ENCODE measurements at regions not wholly inside any gene's neighbourhood (a gene's known extent, or its start where the extent isn't known, plus 50 kb on each side); places are given as distances from the start of the nearest gene placed in this dataset.

GRCh38 chr5:86929123-86929766 lies 311.5 kb downstream of the COX7C start:
- DNase-seq (ENCODE audit: low spot score), result no peak
- intact Hi-C loops (cut with DNase I), result no loop called here

GRCh38 chr5:86951761-86952160 lies 315.9 kb upstream of the RASA1 start:
- intact Hi-C loops (cut with DNase I), result no loop called here
- no peak for DNase-seq (ENCODE audit: low spot score)

GRCh38 chr5:86964889-86965288 lies 302.8 kb upstream of the RASA1 start:
- DNase-seq (ENCODE audit: low spot score), result no peak
- intact Hi-C loops (cut with DNase I), result loop anchor here (10.0 kb wide), 1 partner anchor 280 kb away; no protein-coding TSS in a partner anchor

GRCh38 chr5:86968301-86968753 lies 299.4 kb upstream of the RASA1 start:
- DNase-seq (ENCODE audit: low spot score), result no peak
- intact Hi-C loops (cut with DNase I), result loop anchor here (2.0 to 10.0 kb wide), 2 partner anchors 88 to 284 kb away; no protein-coding TSS in a partner anchor

GRCh38 chr5:86970361-86970760 lies 297.3 kb upstream of the RASA1 start:
- DNase-seq (ENCODE audit: low spot score), result no peak
- intact Hi-C loops (cut with DNase I), result no loop called here

- intact Hi-C loops (cut with DNase I), result no loop called here
- no peak for DNase-seq (ENCODE audit: low spot score)
Measured at GRCh38 chr5:86971034-86971571, 296.6 kb upstream of the RASA1 start.

- no peak for DNase-seq (ENCODE audit: low spot score)
- intact Hi-C loops (cut with DNase I), result no loop called here
Measured at GRCh38 chr5:86974955-86975354, 292.7 kb upstream of the RASA1 start.

GRCh38 chr5:86977190-86977589 lies 290.5 kb upstream of the RASA1 start:
- intact Hi-C loops (cut with DNase I), result no loop called here

GRCh38 chr5:86977808-86978207 lies 289.9 kb upstream of the RASA1 start:
- no peak for DNase-seq (ENCODE audit: low spot score)
- intact Hi-C loops (cut with DNase I), result no loop called here

More at GRCh38 chr5:86977190-86977589, 290.5 kb upstream of the RASA1 start:
- no peak for DNase-seq (ENCODE audit: low spot score)

- intact Hi-C loops (cut with DNase I), result no loop called here
- DNase-seq (ENCODE audit: low spot score), result no peak
Measured at GRCh38 chr5:86979811-86980411, 287.8 kb upstream of the RASA1 start.

- DNase-seq (ENCODE audit: low spot score), result no peak
- intact Hi-C loops (cut with DNase I), result no loop called here
Measured at GRCh38 chr5:86981898-86982297, 285.8 kb upstream of the RASA1 start.

DNA sequence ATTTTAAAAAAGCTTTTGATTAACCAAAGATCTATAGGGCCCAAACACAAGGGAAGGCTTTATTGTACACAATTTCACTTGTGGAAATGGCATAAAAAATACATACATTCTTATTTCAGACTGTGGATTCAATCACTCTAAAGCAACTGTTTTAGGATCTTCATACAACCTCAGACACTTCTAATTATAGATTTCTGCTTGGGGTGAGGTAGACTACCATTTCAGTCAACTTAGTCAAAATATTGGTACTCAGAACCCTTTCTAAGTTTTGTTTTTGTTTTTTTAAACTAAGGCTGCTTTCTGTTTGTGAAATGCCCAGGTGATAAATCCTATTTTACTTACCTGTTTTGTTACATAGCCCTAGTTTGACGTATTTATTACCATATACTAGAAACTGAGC lies 284.5 kb upstream of the RASA1 start:
- intact Hi-C loops (cut with DNase I), result no loop called here
- DNase-seq (ENCODE audit: low spot score), result no peak

- intact Hi-C loops (cut with DNase I), result no loop called here
- no peak for DNase-seq (ENCODE audit: low spot score)
Measured at GRCh38 chr5:86986837-86987236, 280.8 kb upstream of the RASA1 start.

DNA sequence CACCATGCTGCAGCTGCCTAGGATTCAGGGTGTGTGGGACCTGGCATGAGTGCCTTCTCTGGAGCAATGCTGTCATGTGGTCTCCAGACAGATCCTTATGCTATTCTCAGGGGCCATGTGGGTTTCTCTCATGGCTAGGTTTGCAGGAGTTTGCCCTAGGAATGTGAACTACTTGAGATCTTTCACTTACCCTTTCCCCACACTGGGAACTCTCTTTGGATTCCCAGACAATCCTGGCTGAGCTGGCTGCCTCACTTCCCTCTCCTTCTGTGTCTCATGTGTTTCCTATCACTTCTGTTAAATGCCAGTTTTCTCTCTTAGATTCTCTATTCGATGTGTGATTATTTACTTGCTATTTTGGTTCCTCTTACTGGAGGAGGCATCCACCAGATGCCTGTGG lies 270.2 kb upstream of the RASA1 start:
- DNase-seq (ENCODE audit: low spot score), result no peak
- intact Hi-C loops (cut with DNase I), result no loop called here

DNA sequence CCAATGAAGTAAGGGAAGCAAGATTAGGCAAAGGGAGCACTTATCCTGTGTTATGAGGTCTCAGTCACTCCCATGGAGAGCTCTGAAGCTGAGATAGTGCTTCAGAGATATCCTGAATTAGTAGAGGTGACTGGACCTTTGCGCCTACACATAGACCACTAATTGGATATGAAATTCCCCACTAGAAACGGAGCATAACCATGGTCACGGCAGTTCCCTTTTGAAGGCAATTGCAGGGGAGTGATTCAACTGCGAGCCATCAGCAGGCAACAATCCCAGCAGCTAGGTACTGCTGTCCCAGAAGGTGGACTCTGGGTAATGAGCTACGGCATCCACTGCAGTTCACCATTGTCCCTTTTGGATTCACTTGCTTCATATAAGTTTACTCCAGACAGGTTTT lies 267.7 kb upstream of the RASA1 start:
- DNase-seq (ENCODE audit: low spot score), result no peak
- intact Hi-C loops (cut with DNase I), result no loop called here

GRCh38 chr5:87002485-87002884 lies 265.2 kb upstream of the RASA1 start:
- intact Hi-C loops (cut with DNase I), result no loop called here
- DNase-seq (ENCODE audit: low spot score), result no peak

DNA sequence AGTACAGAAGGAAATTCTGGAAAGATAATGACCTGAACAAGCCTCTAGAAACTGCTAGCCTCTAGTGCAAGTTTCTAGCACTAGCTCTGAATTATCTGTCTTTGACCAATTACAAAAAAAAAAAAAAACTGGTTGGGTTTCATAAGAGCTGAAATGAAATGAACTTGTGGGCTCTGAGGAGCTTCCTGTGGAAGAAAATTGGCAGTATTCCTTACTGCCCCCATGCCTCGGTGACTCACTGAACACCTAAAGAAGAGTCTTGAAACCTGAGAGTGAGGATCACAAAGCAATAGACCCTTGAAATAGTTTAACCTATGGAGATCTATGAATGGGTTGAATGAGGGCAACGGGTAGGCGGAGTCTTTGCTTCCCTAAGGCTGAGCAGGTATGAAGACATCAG lies 263.6 kb upstream of the RASA1 start:
- DNase-seq (ENCODE audit: low spot score), result no peak
- intact Hi-C loops (cut with DNase I), result no loop called here

DNA sequence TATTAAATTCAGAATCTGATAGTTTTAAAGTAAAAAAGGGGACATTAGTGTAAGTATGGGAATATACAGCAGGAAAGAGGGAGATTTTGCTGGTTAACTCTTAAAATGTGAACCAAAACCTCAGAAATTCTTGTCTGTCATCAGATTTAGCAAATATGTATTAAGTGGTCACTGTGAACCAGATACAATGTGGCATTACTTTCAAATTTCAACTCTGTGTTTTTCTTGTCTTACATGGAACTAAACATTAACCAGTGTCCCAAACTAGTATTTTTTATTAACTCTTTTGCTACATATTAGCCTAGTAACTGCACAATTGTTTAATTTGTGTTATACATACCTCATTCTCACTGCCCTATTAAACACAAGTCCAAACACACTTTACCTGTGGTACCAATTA lies 259.9 kb upstream of the RASA1 start:
- DNase-seq (ENCODE audit: low spot score), result no peak
- intact Hi-C loops (cut with DNase I), result no loop called here

GRCh38 chr5:87008751-87009560 lies 258.7 kb upstream of the RASA1 start:
- intact Hi-C loops (cut with DNase I), result no loop called here
- DNase-seq (ENCODE audit: low spot score), result no peak

DNA sequence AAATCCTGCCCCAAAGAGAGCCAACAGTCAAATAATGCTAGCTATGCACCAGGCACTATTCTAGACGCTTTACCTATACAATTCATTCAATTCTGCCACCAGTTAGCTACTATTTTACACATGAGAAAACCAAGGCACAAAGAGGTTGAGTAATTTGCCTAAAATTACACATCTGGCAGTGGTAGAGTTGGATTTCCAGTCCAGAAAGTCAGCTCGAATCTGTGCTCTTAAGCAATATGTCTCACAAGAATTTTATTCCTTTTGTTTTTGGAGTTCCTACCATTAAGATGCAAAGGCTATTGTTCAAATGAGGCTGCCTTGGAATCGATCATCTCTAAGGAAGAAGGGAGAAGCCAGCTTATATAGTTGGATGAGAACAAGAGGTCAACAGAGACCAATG lies 256.9 kb upstream of the RASA1 start:
- DNase-seq (ENCODE audit: low spot score), result no peak
- intact Hi-C loops (cut with DNase I), result loop anchor here (5.0 kb wide), 1 partner anchor 128 kb away; no protein-coding TSS in a partner anchor

All from cardiac septum (tissue), 1 donor.